ENCODE measurements at regions not wholly inside any gene's neighbourhood (a gene's known extent, or its start where the extent isn't known, plus 50 kb on each side); places are given as distances from the start of the nearest gene placed in this dataset.
A peak's percentile ranks its signal among the peaks of the same experiment; 100 is the strongest.

GRCh38 chr9:88657893-88658292, 122.9 kb downstream of the NXNL2 start:
- ChIA-PET POLR2A (no interaction called here), CTCF (interaction anchor here (1.4 kb wide), 1 partner anchor 19 kb away, joined by 3 read pairs; no protein-coding TSS in a partner anchor)
- Histone ChIP-seq H3K9me3 (no peaks in the 10 kb centered on the region), H3K9me2 (no peaks in the 10 kb centered on the region), H2AFZ (ENCODE audit: low read depth) (no peak overlapping the region), H3K4me2 (no peak overlapping the region), H3K27me3 (ENCODE audit: insufficient read depth) (no peaks in the 10 kb centered on the region), H3K4me1 (ENCODE audit: control insufficient read depth in 1 of 2, insufficient read depth in 2 of 2, low read depth in 1 of 2, low read length in 1 of 2) (peaks cover 10 to 19% of the 10 kb centered on the region in 2 experiments; a peak in 3 of 4 replicates), H3K4me3 (ENCODE audit: low read depth in 2 of 2, low read length in 1 of 2) (no peak overlapping the region), H3F3A (replicated peaks; ENCODE audit: insufficient read depth) (peaks cover under 1% of the 10 kb centered on the region), H3K9ac (no peak overlapping the region), H3K36me3 (replicated peaks in 1 of 2; ENCODE audit: control insufficient read depth in 1 of 2, insufficient read depth in 2 of 2, low read length in 1 of 2) (no peaks in the 10 kb centered on the region), H4K20me1 (ENCODE audit: insufficient read depth) (no peaks in the 10 kb centered on the region), H3K79me2 (ENCODE audit: insufficient read depth) (no peaks in the 10 kb centered on the region), H3K27ac (ENCODE audit: low read depth in 2 of 2, low read length in 1 of 2) (peak overlapping the region in 1 of 2 experiments; percentile 53; a peak in 2 of 4 replicates)
- no peak for TF ChIP-seq TCF12 (IDR thresholded peaks at IDR 0.05)
- TF ChIP-seq RFX5 (IDR thresholded peaks at IDR 0.05; ENCODE audit: low read length), result no peak
- no peak for TF ChIP-seq FOSL2 (IDR thresholded peaks at IDR 0.05; ENCODE audit: borderline replicate concordance, low read depth)
- TF ChIP-seq ELF1 (IDR thresholded peaks at IDR 0.05), result no peak
- no peak for TF ChIP-seq MXI1 (IDR thresholded peaks at IDR 0.05; ENCODE audit: low read depth, low read length)
- TF ChIP-seq YY1 (IDR thresholded peaks at IDR 0.05; ENCODE audit: low read depth), result no peak
- no peak for TF ChIP-seq TAF1 (IDR thresholded peaks at IDR 0.05; ENCODE audit: borderline replicate concordance, low read depth, low read length)
- no peak for TF ChIP-seq FOXJ3 (CRISPR knock-in tag; IDR thresholded peaks at IDR 0.05)
- no peak for TF ChIP-seq FOXM1 (IDR thresholded peaks at IDR 0.05; ENCODE audit: low read depth)
- no peak for TF ChIP-seq ZBTB33 (IDR thresholded peaks at IDR 0.05; ENCODE audit: borderline replicate concordance, low read depth)
- TF ChIP-seq USF2 (IDR thresholded peaks at IDR 0.05; ENCODE audit: borderline replicate concordance, low read depth, low read length), result no peak
- TF ChIP-seq JUND (IDR thresholded peaks at IDR 0.05), result no peak
- no peak for TF ChIP-seq EZH2phosphoT487 (IDR thresholded peaks at IDR 0.05; ENCODE audit: borderline replicate concordance, low read depth)
- TF ChIP-seq CTCF (IDR thresholded peaks at IDR 0.05), result no peak
- no peak for TF ChIP-seq NFIC (IDR thresholded peaks at IDR 0.05; ENCODE audit: borderline replicate concordance)
- no peak for TF ChIP-seq REST (IDR thresholded peaks at IDR 0.05; ENCODE audit: low read depth, low read length)
- no peak for TF ChIP-seq EP300 (IDR thresholded peaks at IDR 0.05; ENCODE audit: borderline replicate concordance in 1 of 2, low read depth in 1 of 2, low read length in 1 of 2)
- no peak for TF ChIP-seq SMC3 (IDR thresholded peaks at IDR 0.05; ENCODE audit: low read depth, low read length)
- no peak for TF ChIP-seq SIN3A (IDR thresholded peaks at IDR 0.05; ENCODE audit: borderline replicate concordance, low read depth, low read length)
- no peak for DNase-seq
- 49% methylated on average over 2 of the region's 2 CpGs for WGBS (ENCODE audit: low lambda C conversion rate)
